PFSK-1 (cell line): ENCODE measurements at regions not wholly inside any gene's neighbourhood (a gene's known extent, or its start where the extent isn't known, plus 50 kb on each side); places are given as distances from the start of the nearest gene placed in this dataset.

Source experiments
- FOXP2 ChIP-seq: optimal IDR thresholded peaks from 2 replicates; pipeline ENCODE3; 2011; ENCODE audit warnings: borderline replicate concordance, control low read depth, inconsistent platforms; ENCODE audit not compliant: insufficient read depth; ENCODE audit errors: extremely low read length, extremely low read depth
- POLR2AphosphoS5 ChIP-seq: IDR thresholded peaks from 2 replicates; pipeline ENCODE4 v1.6.1; 2012; ENCODE audit warnings: low read depth, mild to moderate bottlenecking, control low read depth, low read length, moderate library complexity
- REST ChIP-seq, 2 experiments: IDR thresholded peaks; 2 replicates each; pipeline versions ENCODE4 v1.6.1 to v1.8.0; 2011 to 2012; ENCODE audit warnings: low read depth in 2 of 2, low read length in 2 of 2, control low read depth in 1 of 2, inconsistent platforms in 1 of 2, mild to moderate bottlenecking in 1 of 2, moderate library complexity in 1 of 2; ENCODE audit not compliant: insufficient read depth in 1 of 2
- SIN3A ChIP-seq: IDR thresholded peaks from 2 replicates; pipeline ENCODE4 v1.6.1; 2012; ENCODE audit warnings: mild to moderate bottlenecking, low read length, moderate library complexity, borderline replicate concordance; ENCODE audit not compliant: insufficient read depth
- TAF1 ChIP-seq: IDR thresholded peaks from 2 replicates; pipeline ENCODE4 v1.6.1; 2012; ENCODE audit warnings: low read length, control low read depth, borderline replicate concordance; ENCODE audit not compliant: insufficient read depth

GRCh38 chrX:39150621-39151020 lies 349.4 kb downstream of the MID1IP1 start:
- no peak for TF ChIP-seq POLR2AphosphoS5
- no peak for TF ChIP-seq SIN3A
- TF ChIP-seq REST (IDR thresholded peaks at IDR 0.05; ENCODE audit: insufficient read depth in 1 of 2, low read depth in 2 of 2, low read length in 2 of 2), result no peak
- TF ChIP-seq TAF1, result no peak
- TF ChIP-seq FOXP2, result no peak
